GM08714 (cell line): ENCODE measurements at regions not wholly inside any gene's neighbourhood (a gene's known extent, or its start where the extent isn't known, plus 50 kb on each side); places are given as distances from the start of the nearest gene placed in this dataset.

Source experiments
- H3K4me3 ChIP-seq: fragments of 200-500 bp; sonication (Bioruptor generic); 2 replicates; pipeline ENCODE4 v1.5.1; 2014; ENCODE audit warnings: mild to moderate bottlenecking, low read length, inconsistent platforms
- ZNF274 ChIP-seq: IDR thresholded peaks from 2 replicates; pipeline ENCODE4 v1.6.1; 2012; ENCODE audit warnings: mild to moderate bottlenecking, low read depth, low read length

DNA sequence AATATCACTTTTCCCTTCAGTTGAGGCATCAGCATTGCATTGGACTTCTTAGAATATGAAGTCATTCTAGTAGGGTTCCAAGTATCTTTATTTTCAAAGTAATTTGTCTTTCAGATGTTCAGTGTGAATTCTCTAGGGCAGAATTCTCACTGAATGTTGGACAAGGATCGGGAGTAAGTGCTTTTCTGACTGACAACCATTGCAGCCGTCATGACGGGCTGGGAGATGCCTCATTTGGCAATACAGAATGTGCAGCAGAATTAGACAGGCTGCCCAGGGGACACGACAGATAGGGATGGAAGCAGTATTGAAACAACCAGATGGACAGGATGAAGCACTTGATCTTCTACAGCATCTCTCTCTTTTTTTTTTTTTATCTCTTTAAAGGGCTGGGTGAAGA, 129.0 kb downstream of the ICE1 start:
- no peak for TF ChIP-seq ZNF274
- H3K4me3 ChIP-seq: no peak overlapping the region

DNA sequence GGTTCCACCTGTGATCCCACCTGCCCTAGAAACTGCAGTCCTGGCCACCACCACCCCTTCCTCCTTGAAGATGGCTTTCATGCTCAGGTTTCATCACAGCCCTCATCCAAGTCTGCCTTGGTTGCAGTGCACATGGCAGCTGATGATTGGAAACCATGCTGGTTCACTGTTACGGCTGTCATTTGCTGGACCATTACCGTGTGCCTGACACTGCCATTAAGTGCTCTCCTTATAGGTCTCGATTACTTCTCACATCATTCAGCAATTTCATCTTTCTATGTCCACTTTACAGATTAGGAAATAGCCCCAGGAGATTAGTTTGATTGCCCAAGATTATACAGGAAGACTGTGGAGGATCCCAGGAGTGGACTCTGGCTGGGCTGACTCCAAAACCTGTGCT, 123.9 kb downstream of the ICE1 start:
- TF ChIP-seq ZNF274: no peak
- no peak overlapping the region for H3K4me3 ChIP-seq

DNA sequence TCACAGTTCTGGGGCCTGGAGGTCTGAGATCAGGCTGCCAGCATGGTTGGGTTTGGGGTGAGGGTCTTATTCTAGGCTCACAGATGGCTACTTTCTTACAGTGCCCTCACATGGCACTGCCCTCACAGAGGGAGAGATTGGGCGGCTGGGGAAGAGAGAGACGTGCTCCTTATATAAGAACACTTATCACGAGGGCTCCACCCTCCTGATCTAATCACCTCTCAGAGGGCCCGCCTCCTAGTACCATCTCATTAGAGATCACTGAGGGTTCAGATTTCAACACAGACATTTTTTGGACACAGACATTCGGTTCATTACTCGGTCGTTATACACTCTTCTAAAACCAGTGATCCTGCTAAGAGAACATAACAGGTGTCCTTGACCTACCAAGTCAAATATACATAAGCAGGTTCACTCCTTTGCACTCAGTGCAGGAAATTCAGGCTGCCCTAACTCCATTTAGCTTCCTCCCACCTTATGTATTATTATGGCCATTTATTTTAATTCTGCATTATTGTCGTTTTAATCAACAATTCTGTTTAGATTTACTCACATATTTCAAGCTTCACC, 121.7 kb downstream of the ICE1 start:
- H3K4me3 ChIP-seq: no peak overlapping the region
- no peak for TF ChIP-seq ZNF274

DNA sequence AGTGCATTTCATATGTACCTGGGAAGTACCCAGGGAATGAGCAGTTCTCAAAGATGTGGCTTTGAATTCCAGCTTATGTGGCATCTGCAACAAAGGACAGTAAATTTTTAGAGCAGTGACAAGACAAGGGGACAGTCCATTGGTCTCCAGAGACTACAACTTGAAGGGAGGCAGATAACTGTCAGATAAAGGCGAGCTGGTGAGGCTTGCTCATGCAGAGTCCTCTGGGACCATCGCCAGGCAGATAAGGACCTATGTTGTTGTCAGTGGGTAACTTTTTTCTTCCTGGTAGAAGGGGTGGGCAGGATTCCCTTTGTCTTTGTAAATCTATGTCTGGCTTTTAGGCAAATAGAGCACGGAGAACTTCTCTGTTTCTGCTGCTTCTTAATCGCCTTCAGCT, 120.2 kb downstream of the ICE1 start:
- H3K4me3 ChIP-seq: no peak overlapping the region
- no peak for TF ChIP-seq ZNF274

DNA sequence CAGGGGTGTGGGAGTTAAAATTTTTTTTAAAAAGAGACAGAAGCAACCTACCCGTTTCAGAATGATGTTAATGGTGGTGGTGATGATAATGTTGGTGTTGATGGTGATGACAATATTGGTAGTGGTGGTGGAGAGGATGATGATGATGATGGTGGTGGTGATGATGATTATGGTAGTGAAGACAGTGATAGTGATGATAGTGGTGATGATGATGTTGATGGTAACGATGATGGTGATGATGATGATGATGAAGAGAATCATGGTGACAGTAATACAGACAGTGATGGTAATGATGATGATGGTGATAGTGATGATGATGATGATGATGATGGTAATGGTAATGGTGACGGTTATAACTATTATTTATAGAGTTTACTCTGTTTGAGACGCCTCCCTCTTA, 117.6 kb downstream of the ICE1 start:
- H3K4me3 ChIP-seq: no peak overlapping the region
- TF ChIP-seq ZNF274: no peak
